Stimulated activated naive CD8-positive, alpha-beta T cell treated with anti-CD3 and anti-CD28 coated beads, Interleukin-15, amount 100 ng/mL, for 72 hours (primary cell): ENCODE measurements at regions not wholly inside any gene's neighbourhood (a gene's known extent, or its start where the extent isn't known, plus 50 kb on each side); places are given as distances from the start of the nearest gene placed in this dataset.

ENCODE experiments used
- ATAC-seq: fragments of 150-1000 bp; cut with Tn5 transposase; 2 replicates; pipeline ENCODE4 v1.10.0; 2021; ENCODE audit warnings: mild to moderate bottlenecking, moderate library complexity
- DNase-seq, 2 donors: peaks; one replicate each; pipeline ENCODE4 v3.0.0; 2021 to 2022
- H3K27ac Mint-ChIP-seq, 2 donors: one replicate each; pipeline ENCODE4 v1.8.0; 2022; ENCODE audit warnings: mild to moderate bottlenecking in 2 of 2, mixed read lengths in 2 of 2, moderate library complexity in 2 of 2
- H3K27me3 Mint-ChIP-seq: one replicate; pipeline ENCODE4 v1.8.0; 2022; ENCODE audit warnings: mixed read lengths
- H3K4me1 Mint-ChIP-seq: one replicate; pipeline ENCODE4 v1.8.0; 2022; ENCODE audit warnings: mild to moderate bottlenecking, mixed read lengths
- H3K4me3 Mint-ChIP-seq, 2 donors: one replicate each; pipeline ENCODE4 v1.8.0; 2022; ENCODE audit warnings: mild to moderate bottlenecking in 2 of 2, mixed read lengths in 2 of 2, moderate library complexity in 1 of 2
- H3K9me3 Mint-ChIP-seq, 2 donors: one replicate each; pipeline ENCODE4 v1.8.0; 2022; ENCODE audit warnings: mixed read lengths in 2 of 2

DNA sequence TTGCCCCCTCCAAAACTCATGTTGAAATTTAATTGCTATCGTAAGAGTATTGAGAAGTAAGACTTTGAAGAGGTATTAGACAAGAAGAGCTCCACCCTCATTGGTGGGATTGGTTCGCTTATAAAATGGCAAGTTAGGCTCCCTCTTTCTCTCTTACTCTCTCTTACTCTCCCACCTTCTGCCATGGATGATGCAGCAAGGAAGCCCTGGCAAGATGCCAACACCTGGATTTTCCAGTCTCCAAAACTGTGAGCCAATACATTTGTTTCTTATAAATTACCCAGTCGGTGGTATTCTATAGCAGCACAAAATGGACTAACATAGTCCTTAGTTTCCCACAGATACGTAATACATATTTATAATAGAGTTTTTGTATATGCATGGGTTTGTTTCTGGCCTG is 119.4 kb downstream of the DDIT4L start:
- ATAC-seq = no peak
- no peak overlapping the region for H3K27ac Mint-ChIP-seq

DNA sequence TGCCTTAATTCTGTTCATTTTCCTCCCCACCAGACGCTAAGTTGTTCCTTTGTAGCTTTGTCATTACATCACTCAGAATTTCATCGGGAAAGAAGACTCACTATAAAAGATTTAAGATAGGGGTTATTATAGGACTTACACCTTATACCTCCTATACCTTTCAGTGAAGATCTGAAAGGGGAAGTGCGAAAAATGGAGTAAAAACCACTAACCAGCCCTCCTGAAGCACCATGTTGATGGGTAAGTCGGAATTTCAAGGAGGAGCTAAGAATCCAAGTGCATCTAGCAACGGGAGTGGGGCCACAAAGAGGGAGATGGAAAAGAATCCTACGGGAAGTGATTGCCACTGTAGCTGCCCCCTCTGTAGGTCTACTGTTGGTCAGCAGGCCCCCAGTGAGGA is 119.1 kb upstream of the H2AZ1 start:
- H3K27me3 Mint-ChIP-seq = peaks cover 37% of the 10 kb centered on the region
- no peaks in the 10 kb centered on the region for H3K9me3 Mint-ChIP-seq
- no peaks in the 10 kb centered on the region for H3K4me1 Mint-ChIP-seq
- ATAC-seq (no peak), DNase-seq (no peak)
- H3K27ac Mint-ChIP-seq = no peak overlapping the region
- H3K4me3 Mint-ChIP-seq = no peak overlapping the region

More for the DNA sequence above, 119.4 kb downstream of the DDIT4L start:
- H3K4me3 Mint-ChIP-seq = no peak overlapping the region
- no peaks in the 10 kb centered on the region for H3K9me3 Mint-ChIP-seq
- no peaks in the 10 kb centered on the region for H3K4me1 Mint-ChIP-seq
- H3K27me3 Mint-ChIP-seq = peaks cover 42% of the 10 kb centered on the region
- no peak for DNase-seq

DNA sequence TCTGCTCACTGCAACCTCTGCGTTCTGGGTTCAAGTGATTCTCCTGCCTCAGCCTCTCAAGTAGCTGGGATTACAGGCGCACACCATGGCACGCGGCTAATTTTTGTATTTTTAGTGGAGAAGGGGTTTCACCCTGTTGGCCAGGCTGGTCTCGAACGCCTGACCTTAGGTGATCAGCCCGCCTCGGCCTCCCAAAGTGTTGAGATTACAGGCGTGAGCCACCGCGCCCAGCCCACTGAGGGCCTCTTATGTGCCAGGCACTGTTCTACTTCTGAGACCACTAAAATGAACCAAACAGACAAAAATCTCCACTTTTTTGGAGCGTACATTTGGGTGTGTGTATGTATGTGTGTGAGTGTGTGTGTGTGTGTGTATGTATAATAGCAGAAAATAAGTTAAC is 117.2 kb upstream of the H2AZ1 start:
- H3K4me3 Mint-ChIP-seq = no peak overlapping the region
- no peaks in the 10 kb centered on the region for H3K9me3 Mint-ChIP-seq
- ATAC-seq (no peak), DNase-seq (no peak)
- H3K4me1 Mint-ChIP-seq = no peaks in the 10 kb centered on the region
- peaks cover 50% of the 10 kb centered on the region for H3K27me3 Mint-ChIP-seq
- H3K27ac Mint-ChIP-seq = no peak overlapping the region

DNA sequence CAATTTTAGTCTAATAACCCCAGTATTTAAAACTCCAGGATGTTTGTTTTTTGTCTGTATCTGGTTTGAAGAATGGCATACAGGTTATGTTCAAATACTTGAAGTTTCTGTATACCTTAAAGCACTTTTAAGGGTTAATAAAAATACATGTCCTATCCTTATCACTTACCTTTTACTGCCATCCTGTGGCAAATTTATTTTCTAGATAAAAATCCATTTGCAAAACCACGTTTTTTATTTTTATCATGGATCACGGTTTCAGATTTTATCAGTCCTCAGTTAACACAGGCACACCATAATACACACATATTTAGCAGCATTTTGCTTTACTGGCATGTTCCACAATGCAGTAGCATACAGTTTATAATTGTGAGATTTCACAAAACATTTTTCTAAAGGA is 113.3 kb upstream of the H2AZ1 start:
- no peak for DNase-seq
- no peak overlapping the region for H3K4me3 Mint-ChIP-seq
- H3K9me3 Mint-ChIP-seq = no peaks in the 10 kb centered on the region
- H3K27me3 Mint-ChIP-seq = peaks cover 31% of the 10 kb centered on the region
- H3K4me1 Mint-ChIP-seq = no peaks in the 10 kb centered on the region
- no peak for ATAC-seq
- H3K27ac Mint-ChIP-seq = no peak overlapping the region

DNA sequence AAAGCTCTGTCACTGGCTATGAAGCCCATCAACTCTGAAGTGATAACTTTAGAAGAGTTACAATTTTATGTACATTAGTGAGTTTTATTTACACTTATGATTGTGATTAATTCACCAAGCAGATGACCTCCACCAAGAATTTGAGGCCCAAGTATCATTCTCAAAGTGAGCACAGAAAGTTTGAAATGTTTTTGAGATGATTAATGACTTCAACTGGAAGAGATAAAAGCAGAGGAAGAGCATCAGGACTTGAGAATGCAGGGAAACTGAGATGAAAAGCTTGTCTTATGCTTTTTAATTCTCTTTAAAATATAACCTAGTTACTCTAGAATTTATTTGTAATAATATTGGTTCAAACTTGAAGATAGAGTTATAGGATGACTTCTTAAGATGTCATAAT is 112.8 kb upstream of the H2AZ1 start:
- ATAC-seq (no peak), DNase-seq (no peak)
- H3K4me1 Mint-ChIP-seq = no peaks in the 10 kb centered on the region
- no peaks in the 10 kb centered on the region for H3K9me3 Mint-ChIP-seq
- peaks cover 27% of the 10 kb centered on the region for H3K27me3 Mint-ChIP-seq
- H3K27ac Mint-ChIP-seq = no peak overlapping the region
- no peak overlapping the region for H3K4me3 Mint-ChIP-seq

DNA sequence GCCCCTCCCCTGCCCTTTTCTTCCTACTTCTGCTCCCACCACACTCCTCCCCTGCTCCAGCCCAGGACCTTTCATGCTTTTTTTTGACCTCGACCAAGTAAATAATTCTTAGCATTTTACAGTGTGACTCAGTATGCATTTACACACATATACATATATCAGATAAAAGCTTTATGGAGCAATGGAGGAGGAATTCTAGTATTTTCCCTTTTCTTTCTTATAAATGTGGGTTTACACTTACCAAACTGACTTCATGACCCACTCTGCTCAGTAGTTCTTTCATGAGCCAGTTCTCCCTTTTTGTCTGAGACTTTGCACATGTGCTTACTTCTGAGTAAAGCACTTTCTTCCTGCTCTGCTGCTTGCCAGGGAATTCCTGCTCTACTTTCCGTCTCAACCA is 111.8 kb upstream of the H2AZ1 start:
- no peaks in the 10 kb centered on the region for H3K9me3 Mint-ChIP-seq
- H3K27me3 Mint-ChIP-seq = peaks cover 25% of the 10 kb centered on the region
- no peaks in the 10 kb centered on the region for H3K4me1 Mint-ChIP-seq
- H3K4me3 Mint-ChIP-seq = no peak overlapping the region
- H3K27ac Mint-ChIP-seq = no peak overlapping the region
- ATAC-seq (no peak), DNase-seq (no peak)

DNA sequence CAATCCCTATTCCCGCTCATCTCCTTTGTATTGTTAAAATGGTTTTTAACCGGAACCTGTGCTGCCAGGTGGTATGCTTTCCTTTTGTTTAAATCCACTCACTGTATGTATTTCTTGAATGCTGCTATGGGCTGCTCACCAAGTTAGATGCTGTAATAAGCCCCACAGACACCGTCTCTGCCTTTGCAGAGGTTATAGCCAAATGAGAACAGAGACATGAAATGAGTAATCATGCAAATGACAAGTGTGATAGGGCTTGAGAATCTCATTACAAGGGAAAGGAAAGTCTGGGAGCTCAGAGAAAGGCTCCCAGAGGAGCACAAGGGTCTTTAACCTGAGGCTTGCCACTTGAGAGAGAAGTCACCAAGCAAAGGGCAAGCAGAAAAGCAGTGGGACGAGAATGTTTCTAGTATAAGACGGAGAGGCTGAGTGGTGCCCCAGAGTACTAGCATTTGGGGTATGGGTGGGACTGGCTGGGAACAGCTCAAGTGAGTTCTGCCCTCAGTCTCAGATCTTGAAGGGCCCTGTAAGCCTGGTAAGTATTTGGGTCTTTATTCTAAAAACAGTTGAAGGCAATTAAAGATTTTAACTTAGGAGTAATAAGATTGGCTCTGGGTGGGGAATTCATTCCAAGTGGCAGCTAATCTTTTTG is 110.8 kb upstream of the H2AZ1 start:
- Mint-ChIP-seq H3K27ac (no peak overlapping the region), H3K4me3 (no peak overlapping the region), H3K27me3 (peaks cover 25% of the 10 kb centered on the region), H3K4me1 (no peaks in the 10 kb centered on the region), H3K9me3 (no peaks in the 10 kb centered on the region)
- DNase-seq (no peak), ATAC-seq (no peak)

DNA sequence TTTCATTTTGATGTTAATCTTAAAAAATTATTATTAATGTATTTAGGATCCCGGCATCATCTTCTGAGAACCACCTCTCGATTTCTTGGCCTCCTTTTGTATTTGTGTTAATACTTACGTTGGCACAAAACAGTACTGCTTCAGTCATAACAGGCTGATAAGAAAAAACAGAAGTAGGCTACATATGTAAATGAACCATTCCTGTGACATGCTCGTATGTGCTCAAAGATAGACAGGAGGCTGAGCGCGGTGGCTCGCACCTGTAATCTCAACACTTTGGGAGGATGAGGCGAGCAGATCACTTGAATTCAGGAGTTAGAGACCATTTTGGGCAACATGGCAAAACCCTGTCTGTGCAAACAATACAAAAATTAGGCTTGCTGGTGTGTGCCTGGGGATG is 109.4 kb upstream of the H2AZ1 start:
- Mint-ChIP-seq H3K9me3 (no peaks in the 10 kb centered on the region), H3K27ac (no peak overlapping the region), H3K27me3 (peaks cover 18% of the 10 kb centered on the region), H3K4me3 (no peak overlapping the region), H3K4me1 (no peaks in the 10 kb centered on the region)
- ATAC-seq (no peak), DNase-seq (no peak)

DNA sequence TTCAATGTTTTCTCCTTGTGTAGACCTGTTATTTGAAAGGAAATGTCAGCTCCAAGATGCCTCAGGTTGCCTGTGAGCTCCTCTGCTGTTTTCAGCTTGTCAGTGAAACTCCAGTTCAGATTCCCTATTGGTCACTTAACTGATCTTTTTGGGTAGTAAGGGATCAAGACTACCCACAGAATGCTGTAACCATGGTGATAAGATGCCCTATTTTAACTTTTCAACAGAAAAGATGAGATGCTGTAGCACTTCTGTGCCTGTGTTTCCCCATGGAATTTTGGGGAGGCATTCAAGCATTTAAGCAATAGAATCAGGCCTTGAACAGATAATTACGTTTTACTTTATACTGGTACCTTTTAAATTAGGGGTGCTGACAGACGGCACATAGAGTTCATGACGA is 106.6 kb upstream of the H2AZ1 start:
- ATAC-seq = no peak
- no peaks in the 10 kb centered on the region for H3K4me1 Mint-ChIP-seq
- no peak for DNase-seq
- no peak overlapping the region for H3K4me3 Mint-ChIP-seq
- H3K27ac Mint-ChIP-seq = no peak overlapping the region
- no peaks in the 10 kb centered on the region for H3K9me3 Mint-ChIP-seq
- H3K27me3 Mint-ChIP-seq = peaks cover 14% of the 10 kb centered on the region

DNA sequence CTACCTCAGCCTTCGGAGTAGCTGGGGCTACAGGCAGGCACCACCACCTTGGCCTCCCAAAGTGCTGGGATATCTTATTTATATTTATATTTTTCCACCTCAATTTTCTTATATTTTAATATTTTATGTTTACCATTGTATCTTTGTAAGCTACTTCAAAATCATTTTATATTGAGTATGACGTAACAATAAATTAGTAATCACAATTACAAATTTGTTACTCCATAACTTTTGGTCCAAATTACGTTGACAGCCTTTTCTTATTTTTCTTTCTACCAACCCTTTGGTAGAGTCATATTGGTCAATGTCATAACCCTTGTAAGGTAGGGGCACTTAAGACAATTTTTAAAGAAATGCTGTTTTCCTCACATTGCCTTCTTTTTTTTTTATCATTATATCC is 104.0 kb upstream of the H2AZ1 start:
- no peaks in the 10 kb centered on the region for H3K9me3 Mint-ChIP-seq
- no peaks in the 10 kb centered on the region for H3K4me1 Mint-ChIP-seq
- ATAC-seq (no peak), DNase-seq (no peak)
- no peak overlapping the region for H3K27ac Mint-ChIP-seq
- peaks cover 23% of the 10 kb centered on the region for H3K27me3 Mint-ChIP-seq
- H3K4me3 Mint-ChIP-seq = no peak overlapping the region

DNA sequence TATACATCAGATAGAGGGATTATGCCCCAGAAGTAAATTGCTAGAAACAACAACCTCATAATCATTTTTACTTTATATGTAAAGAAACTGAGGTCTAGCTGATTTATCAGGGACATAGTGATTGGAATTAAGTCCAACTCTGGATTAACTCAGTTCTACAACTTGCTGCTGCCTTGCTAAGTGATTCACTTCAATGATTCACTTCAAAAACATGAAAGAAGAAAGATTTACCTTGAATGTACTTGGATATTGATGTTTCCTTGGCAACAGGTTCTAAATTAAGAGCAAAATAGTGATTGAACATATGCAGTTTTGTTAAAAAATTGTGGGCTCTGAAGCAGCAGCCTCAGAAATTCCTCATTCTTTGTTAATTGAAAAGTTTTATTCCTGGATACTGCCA is 99.8 kb upstream of the H2AZ1 start:
- H3K4me1 Mint-ChIP-seq = no peaks in the 10 kb centered on the region

DNA sequence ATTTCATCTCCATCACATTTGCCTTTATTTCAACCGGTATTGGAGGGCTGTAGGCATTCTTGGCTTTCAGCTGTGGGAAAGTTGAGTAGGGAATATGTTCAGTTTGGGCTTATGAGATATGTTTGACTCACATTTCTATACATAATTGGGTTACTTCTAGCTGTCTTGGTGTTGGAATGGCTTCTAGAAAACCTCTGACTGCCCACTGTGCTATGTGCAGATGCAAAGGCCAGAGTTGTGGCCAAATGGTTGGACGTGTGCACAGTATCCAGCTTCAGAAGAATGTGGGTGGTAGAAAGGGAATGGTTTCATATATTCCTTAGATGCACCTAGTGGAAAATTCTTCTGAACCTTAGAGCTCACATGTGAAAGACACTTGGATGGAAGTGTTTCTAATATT is 92.6 kb upstream of the H2AZ1 start:
- Mint-ChIP-seq H3K4me1 (no peaks in the 10 kb centered on the region), H3K9me3 (no peaks in the 10 kb centered on the region), H3K27me3 (no peaks in the 10 kb centered on the region), H3K4me3 (no peak overlapping the region), H3K27ac (no peak overlapping the region)
- no peak for ATAC-seq
- no peak for DNase-seq

More for the DNA sequence above, 99.8 kb upstream of the H2AZ1 start:
- DNase-seq = no peak
- Mint-ChIP-seq H3K27me3 (peaks cover 23% of the 10 kb centered on the region), H3K9me3 (no peaks in the 10 kb centered on the region), H3K27ac (no peak overlapping the region), H3K4me3 (no peak overlapping the region)
- ATAC-seq = no peak

DNA sequence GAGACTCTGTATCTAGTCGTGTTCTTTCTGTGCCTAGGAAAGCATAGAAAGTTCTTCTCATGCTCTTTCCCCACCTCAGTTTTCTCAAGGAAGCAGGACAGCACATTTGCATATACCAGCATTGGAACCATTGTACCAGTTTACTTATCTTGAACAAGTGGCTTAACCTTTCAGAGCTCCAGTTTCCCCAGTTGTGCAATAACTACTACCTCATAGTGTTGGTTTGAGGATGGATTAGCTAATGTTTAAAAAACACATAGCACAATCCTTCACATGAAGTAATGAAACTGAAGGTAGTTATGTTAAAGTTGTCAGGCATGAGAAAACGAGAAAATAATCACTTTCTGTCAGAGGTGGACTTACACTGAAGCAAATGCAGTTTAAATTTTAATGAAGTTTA is 92.2 kb upstream of the H2AZ1 start:
- Mint-ChIP-seq H3K4me3 (no peak overlapping the region), H3K4me1 (no peaks in the 10 kb centered on the region)

DNA sequence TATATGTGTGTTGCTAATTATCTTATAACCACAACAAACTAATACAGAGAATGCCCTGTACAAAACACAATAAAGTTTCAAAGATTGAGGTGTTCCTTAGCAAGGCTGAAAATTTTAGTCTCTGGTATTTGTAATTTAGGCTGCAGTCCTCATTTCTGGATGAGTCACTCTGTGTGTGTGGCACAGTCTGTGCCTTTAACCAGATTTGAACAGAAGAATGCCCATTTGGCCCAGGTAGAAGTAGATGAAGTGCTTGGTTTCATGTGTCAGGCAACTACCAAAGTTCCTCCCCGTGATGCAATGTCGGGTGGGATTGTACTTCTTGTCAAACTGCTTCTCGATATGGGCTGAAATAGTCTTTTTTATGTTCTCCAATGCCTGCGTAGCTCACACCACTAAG is 91.6 kb upstream of the H2AZ1 start:
- H3K27ac Mint-ChIP-seq = no peak overlapping the region
- no peak for ATAC-seq
- peaks cover 3% of the 10 kb centered on the region in 2 donors for H3K9me3 Mint-ChIP-seq
- no peaks in the 10 kb centered on the region for H3K4me1 Mint-ChIP-seq
- H3K27me3 Mint-ChIP-seq = no peaks in the 10 kb centered on the region
- no peak for DNase-seq
- H3K4me3 Mint-ChIP-seq = no peak overlapping the region

More for the DNA sequence above, 92.2 kb upstream of the H2AZ1 start:
- no peak for DNase-seq
- Mint-ChIP-seq H3K27me3 (no peaks in the 10 kb centered on the region), H3K9me3 (no peaks in the 10 kb centered on the region), H3K27ac (no peak overlapping the region)
- no peak for ATAC-seq

DNA sequence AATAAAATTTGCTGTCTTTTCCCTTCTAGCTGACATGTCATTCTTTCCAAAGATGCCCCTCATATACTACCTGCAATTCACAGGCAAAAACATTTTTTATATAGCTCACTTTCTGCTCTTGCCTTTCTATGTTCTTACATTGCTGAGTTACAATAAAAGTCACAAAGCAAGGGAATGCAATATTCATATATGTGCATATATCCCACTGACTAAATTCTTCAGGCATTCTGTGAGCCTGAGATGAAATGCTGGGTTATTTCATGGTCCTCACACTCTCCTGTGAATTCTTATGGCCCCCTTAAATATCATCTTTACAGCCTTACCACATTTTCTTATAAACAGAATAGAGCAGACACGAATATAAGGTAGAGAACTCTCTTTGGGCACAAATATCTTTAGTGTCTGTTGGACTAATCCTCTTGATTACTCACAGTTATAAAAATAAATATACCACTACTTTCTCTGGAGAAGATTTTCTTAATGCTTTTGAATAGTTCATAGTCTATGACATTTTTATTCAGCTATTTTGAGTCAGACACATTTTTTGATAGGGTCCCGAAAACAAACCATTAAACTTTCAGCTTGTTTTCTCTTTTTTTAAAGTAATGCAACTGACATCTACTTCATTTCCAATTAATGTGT is 84.1 kb upstream of the H2AZ1 start:
- Mint-ChIP-seq H3K27me3 (no peaks in the 10 kb centered on the region), H3K4me3 (no peak overlapping the region), H3K27ac (no peak overlapping the region), H3K4me1 (no peaks in the 10 kb centered on the region), H3K9me3 (peaks cover 16 to 23% of the 10 kb centered on the region in 2 donors)
- DNase-seq = no peak
- no peak for ATAC-seq

DNA sequence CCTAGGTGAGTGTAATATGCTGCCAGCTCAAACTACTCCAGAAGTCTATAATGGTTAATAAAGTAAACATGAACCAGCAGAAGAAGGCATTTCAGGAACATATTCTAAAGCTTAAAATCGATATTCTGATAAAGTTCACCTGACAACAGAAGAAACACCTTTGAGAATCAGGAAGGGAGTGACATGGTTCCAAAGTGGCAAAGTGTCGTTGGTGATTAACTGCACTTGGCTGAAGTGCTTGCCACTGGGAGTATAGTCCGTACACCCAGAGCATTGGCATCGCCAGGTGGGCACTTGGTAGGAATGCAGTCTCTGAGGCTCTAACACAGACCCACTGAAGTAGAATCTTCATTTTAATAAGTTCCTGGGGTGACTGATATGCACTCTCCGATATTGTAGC is 76.0 kb upstream of the H2AZ1 start:
- Mint-ChIP-seq H3K27ac (no peak overlapping the region), H3K27me3 (peaks cover 14% of the 10 kb centered on the region), H3K4me1 (no peaks in the 10 kb centered on the region), H3K9me3 (peaks cover 4 to 5% of the 10 kb centered on the region in 2 donors), H3K4me3 (no peak overlapping the region)
- ATAC-seq (no peak), DNase-seq (no peak)

DNA sequence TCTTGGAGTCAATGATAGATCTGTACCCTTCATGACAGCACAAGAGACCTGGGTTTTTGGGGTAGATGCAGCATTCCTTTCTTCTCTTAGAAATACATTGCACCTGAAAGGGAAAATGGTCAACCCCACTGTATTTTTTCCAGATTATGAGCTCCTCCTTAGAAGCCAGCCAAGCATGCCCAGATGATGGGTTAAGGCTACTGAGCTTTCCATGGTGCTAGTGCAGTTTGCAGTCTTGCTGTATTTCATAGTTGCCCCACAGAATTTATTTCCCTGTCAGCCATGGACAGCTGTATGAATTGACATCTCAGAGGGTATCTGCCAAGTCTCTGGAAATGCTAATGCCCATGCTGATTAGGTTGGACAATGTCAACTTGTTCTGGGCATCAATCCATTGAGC is 73.7 kb upstream of the H2AZ1 start:
- ATAC-seq (no peak), DNase-seq (no peak)
- Mint-ChIP-seq H3K4me3 (no peak overlapping the region), H3K9me3 (peaks cover 0 to 5% of the 10 kb centered on the region in 2 donors), H3K27me3 (peaks cover 22% of the 10 kb centered on the region), H3K27ac (no peak overlapping the region), H3K4me1 (no peaks in the 10 kb centered on the region)
